H1 (cell line): ENCODE measurements at regions not wholly inside any gene's neighbourhood (a gene's known extent, or its start where the extent isn't known, plus 50 kb on each side); places are given as distances from the start of the nearest gene placed in this dataset.

Experiments
- CEBPB ChIP-seq: IDR thresholded peaks from 2 replicates; pipeline ENCODE4 v1.6.1; 2012; ENCODE audit warnings: low read depth, low read length
- EZH2 ChIP-seq: fragments of 200-600 bp; sonication (generic); IDR thresholded peaks from 2 replicates; pipeline ENCODE4 v1.7.1; 2012; ENCODE audit warnings: low read depth, mild to moderate bottlenecking, moderate library complexity, low read length, inconsistent platforms; ENCODE audit not compliant: severe bottlenecking
- RBBP5 ChIP-seq: IDR thresholded peaks from 2 replicates; pipeline ENCODE4 v1.7.1; 2012; ENCODE audit warnings: low read depth, mild to moderate bottlenecking, inconsistent platforms, low read length, moderate library complexity, borderline replicate concordance
- SP2 ChIP-seq: IDR thresholded peaks from 2 replicates; pipeline ENCODE4 v1.6.1; 2012; ENCODE audit warnings: mild to moderate bottlenecking, low read length, inconsistent platforms
- ZNF274 ChIP-seq: IDR thresholded peaks from 2 replicates; pipeline ENCODE4 v1.7.0; 2012; ENCODE audit warnings: low read length, borderline replicate concordance; ENCODE audit errors: extremely low read depth
- TF ChIP-seq, protein P1 (sequence below), 3 experiments: IDR thresholded peaks; 1 replicate in 2 of 3; 2 replicates in 1 of 3; pipeline versions ENCODE4 v1.5.1 to v1.6.1; 2011; ENCODE audit warnings: low read length in 3 of 3, mild to moderate bottlenecking in 3 of 3, inconsistent platforms in 2 of 3, low read depth in 1 of 3, moderate library complexity in 1 of 3; ENCODE audit not compliant: insufficient read depth in 1 of 3; ENCODE audit errors: control extremely low read depth in 1 of 3
- TF ChIP-seq, protein P2 (sequence below): IDR thresholded peaks from 2 replicates; pipeline ENCODE4 v1.6.1; 2012; ENCODE audit warnings: inconsistent platforms

DNA sequence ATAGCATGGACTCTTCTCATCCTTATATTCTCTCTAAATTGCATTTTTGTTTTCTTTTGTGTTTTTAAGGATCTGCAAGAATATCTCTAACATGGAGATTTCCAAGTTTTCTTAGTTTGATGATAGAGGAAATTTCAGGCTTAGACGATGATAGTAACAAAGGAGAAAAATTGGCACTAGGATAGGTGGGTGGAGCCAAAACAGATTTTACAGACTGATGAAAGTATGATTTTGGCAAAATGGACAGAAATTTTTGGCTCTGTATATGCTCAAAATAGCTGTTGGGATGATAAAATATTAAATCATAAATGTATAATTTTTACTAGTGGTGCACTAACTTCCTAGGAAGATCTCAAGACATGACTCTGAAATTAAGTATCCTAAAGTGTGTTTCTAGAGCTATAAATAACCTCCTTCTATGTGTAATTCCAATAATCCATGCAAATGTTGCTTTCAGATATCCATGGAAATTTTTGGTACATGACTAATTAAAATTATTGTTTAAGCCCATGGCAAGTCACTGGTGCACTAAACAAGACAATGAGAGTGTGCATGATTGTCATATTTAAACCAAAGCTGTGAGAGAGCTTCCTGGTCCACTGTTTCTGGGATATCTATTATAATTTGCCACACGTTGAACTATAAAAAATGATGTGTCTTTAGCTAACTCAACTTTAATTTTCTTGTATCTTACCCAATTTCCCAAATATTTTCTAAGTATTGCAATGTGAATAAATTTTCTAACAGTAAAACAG, 55.8 kb upstream of the NBEA start:
- no peak for TF ChIP-seq ZNF274
- TF ChIP-seq, protein P1, sequence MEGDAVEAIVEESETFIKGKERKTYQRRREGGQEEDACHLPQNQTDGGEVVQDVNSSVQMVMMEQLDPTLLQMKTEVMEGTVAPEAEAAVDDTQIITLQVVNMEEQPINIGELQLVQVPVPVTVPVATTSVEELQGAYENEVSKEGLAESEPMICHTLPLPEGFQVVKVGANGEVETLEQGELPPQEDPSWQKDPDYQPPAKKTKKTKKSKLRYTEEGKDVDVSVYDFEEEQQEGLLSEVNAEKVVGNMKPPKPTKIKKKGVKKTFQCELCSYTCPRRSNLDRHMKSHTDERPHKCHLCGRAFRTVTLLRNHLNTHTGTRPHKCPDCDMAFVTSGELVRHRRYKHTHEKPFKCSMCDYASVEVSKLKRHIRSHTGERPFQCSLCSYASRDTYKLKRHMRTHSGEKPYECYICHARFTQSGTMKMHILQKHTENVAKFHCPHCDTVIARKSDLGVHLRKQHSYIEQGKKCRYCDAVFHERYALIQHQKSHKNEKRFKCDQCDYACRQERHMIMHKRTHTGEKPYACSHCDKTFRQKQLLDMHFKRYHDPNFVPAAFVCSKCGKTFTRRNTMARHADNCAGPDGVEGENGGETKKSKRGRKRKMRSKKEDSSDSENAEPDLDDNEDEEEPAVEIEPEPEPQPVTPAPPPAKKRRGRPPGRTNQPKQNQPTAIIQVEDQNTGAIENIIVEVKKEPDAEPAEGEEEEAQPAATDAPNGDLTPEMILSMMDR (IDR thresholded peaks at IDR 0.05; ENCODE audit: control extremely low read depth in 1 of 3, insufficient read depth in 1 of 3, low read depth in 1 of 3, low read length in 3 of 3) = no peak
- TF ChIP-seq, protein P2, sequence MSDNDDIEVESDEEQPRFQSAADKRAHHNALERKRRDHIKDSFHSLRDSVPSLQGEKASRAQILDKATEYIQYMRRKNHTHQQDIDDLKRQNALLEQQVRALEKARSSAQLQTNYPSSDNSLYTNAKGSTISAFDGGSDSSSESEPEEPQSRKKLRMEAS = no peak
- TF ChIP-seq SP2 = no peak
- TF ChIP-seq CEBPB = no peak
- TF ChIP-seq EZH2 = no peak
- no peak for TF ChIP-seq RBBP5
